Naive thymus-derived CD4-positive, alpha-beta T cell (primary cell): ENCODE measurements at regions not wholly inside any gene's neighbourhood (a gene's known extent, or its start where the extent isn't known, plus 50 kb on each side); places are given as distances from the start of the nearest gene placed in this dataset.

ENCODE experiments used
- ATAC-seq: fragments of 150-1000 bp; cut with Tn5 transposase; 2 replicates; pipeline ENCODE4 v1.10.0; 2021; ENCODE audit warnings: mild to moderate bottlenecking, moderate library complexity
- CTCF ChIA-PET: fragments of 350-600 bp; sonication (Branson Sonifier 250); formaldehyde crosslinking; loops from one replicate; lab custom pipeline; 2021; ENCODE audit warnings: antibody characterized with exemption; lab: Charles Lee
- POLR2A ChIA-PET: fragments of 350-600 bp; sonication (Branson Sonifier 250); formaldehyde crosslinking; loops from one replicate; lab custom pipeline; 2021; ENCODE audit warnings: antibody characterized with exemption, inconsistent platforms; lab: Charles Lee
- DNase-seq, 9 donors: peaks; one replicate each; pipeline versions ENCODE4 v3.0.0 to v3.0.0-alpha.2; 2020 to 2022; ENCODE audit warnings: mixed read lengths in 1 of 9
- H3K27ac ChIP-seq: one replicate; pipeline ENCODE4 v1.7.0; 2013; ENCODE audit warnings: mild to moderate bottlenecking, low read depth, low read length, moderate library complexity
- H3K27me3 ChIP-seq, 2 donors: one replicate each; pipeline ENCODE4 v1.7.0; 2013; ENCODE audit warnings: low read length in 2 of 2, mild to moderate bottlenecking in 2 of 2, moderate library complexity in 2 of 2; ENCODE audit not compliant: control insufficient read depth in 2 of 2, insufficient read depth in 2 of 2
- H3K36me3 ChIP-seq, 3 experiments: 1 replicate in 2 of 3; 2 replicates in 1 of 3; pipeline ENCODE4 v1.7.0; 2013; ENCODE audit warnings: low read length in 3 of 3, mild to moderate bottlenecking in 3 of 3, moderate library complexity in 1 of 3; ENCODE audit not compliant: insufficient read depth in 3 of 3, control insufficient read depth in 2 of 3
- H3K4me1 ChIP-seq, 2 donors: one replicate each; pipeline ENCODE4 v1.7.0; 2013; ENCODE audit warnings: low read length in 2 of 2, mild to moderate bottlenecking in 2 of 2, moderate library complexity in 1 of 2; ENCODE audit not compliant: control insufficient read depth in 2 of 2, insufficient read depth in 2 of 2
- H3K4me3 ChIP-seq: 2 replicates; pipeline ENCODE4 v1.7.0; 2013; ENCODE audit warnings: mild to moderate bottlenecking, low read length
- H3K9me3 ChIP-seq, 3 experiments: 1 replicate in 2 of 3; 2 replicates in 1 of 3; pipeline ENCODE4 v1.7.0; 2013; ENCODE audit warnings: low read length in 3 of 3; ENCODE audit not compliant: control insufficient read depth in 2 of 3
- H3K27ac Mint-ChIP-seq, 9 donors: one replicate each; pipeline ENCODE4 v1.8.0; 2020 to 2022; ENCODE audit warnings: mixed read lengths in 9 of 9, mild to moderate bottlenecking in 8 of 9, moderate library complexity in 5 of 9, inconsistent platforms in 2 of 9
- H3K27me3 Mint-ChIP-seq, 5 donors: one replicate each; pipeline ENCODE4 v1.8.0; 2021 to 2022; ENCODE audit warnings: mixed read lengths in 5 of 5, mild to moderate bottlenecking in 1 of 5
- H3K36me3 Mint-ChIP-seq, 5 donors: one replicate each; pipeline ENCODE4 v1.8.0; 2020 to 2022; ENCODE audit warnings: mixed read lengths in 5 of 5, mild to moderate bottlenecking in 3 of 5, inconsistent platforms in 1 of 5
- H3K4me1 Mint-ChIP-seq, 7 donors: one replicate each; pipeline ENCODE4 v1.8.0; 2020 to 2022; ENCODE audit warnings: mixed read lengths in 7 of 7, mild to moderate bottlenecking in 3 of 7, inconsistent platforms in 1 of 7
- H3K4me3 Mint-ChIP-seq, 10 donors: one replicate each; pipeline ENCODE4 v1.8.0; 2020 to 2022; ENCODE audit warnings: mild to moderate bottlenecking in 10 of 10, mixed read lengths in 10 of 10, moderate library complexity in 6 of 10, inconsistent platforms in 2 of 10
- H3K9me3 Mint-ChIP-seq, 11 donors: one replicate each; pipeline ENCODE4 v1.8.0; 2020 to 2022; ENCODE audit warnings: mixed read lengths in 11 of 11, mild to moderate bottlenecking in 4 of 11, inconsistent platforms in 1 of 11, moderate library complexity in 1 of 11
- intact Hi-C, 2 donors: fragments of 100-400 bp; cut with micrococcal nuclease; formaldehyde crosslinking; loops; one replicate each; pipeline ENCODE4 v1.15.1; 2023

DNA sequence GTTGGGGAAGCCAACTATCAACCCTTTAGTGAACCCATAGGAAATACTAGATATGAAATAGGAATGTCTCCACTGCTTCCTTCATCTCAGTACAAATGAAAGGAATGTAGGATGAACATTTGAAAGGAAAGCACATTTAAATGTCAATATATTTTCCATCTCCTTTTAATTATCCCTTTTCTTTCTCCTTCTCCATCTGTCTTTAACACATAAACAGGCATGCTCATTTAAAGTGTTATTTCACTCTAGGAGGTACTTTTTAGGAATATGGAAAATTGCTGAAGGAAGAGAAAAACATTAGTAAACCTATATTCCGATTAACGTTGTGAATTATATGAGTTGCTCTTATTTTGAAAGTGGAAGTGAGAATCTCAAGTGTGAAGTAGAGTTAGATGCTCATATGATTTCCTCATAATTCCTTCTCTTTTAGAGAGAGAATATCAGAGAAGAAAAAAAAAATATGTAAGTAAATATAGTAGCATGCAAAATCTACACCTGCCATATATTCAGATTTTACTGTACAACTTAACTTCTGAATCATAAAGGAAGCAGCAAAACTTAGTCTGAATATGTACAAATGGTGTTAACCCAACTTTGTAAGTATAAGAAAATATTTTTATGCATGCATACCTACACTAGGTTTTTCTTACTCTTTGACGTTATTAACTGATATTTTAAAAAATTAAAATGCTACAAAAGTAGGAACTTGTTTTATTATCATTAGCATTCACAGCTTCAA is 406.9 kb upstream of the B3GALT2 start:
- no peak overlapping the region for H3K27ac ChIP-seq
- H3K27me3 ChIP-seq: no peaks in the 10 kb centered on the region
- intact Hi-C loops: no loop called here
- no peak for ATAC-seq
- CTCF ChIA-PET: no interaction called here
- POLR2A ChIA-PET: no interaction called here
- H3K4me1 ChIP-seq: no peaks in the 10 kb centered on the region
- H3K4me1 Mint-ChIP-seq: peaks cover 5 to 34% (median 12%) of the 10 kb centered on the region in 7 donors
- H3K36me3 ChIP-seq: no peaks in the 10 kb centered on the region
- H3K27me3 Mint-ChIP-seq: peaks cover 0 to 2% (median 0%) of the 10 kb centered on the region in 5 donors
- DNase-seq: no peak
- no peak overlapping the region for H3K27ac Mint-ChIP-seq
- no peaks in the 10 kb centered on the region for H3K9me3 ChIP-seq
- no peak overlapping the region for H3K4me3 ChIP-seq
- peaks cover 0 to 11% (median 0%) of the 10 kb centered on the region in 5 donors for H3K36me3 Mint-ChIP-seq
- peaks cover 0 to 2% (median 0%) of the 10 kb centered on the region in 11 donors for H3K9me3 Mint-ChIP-seq
- peak overlapping the region in 1 of 10 donors; percentile 41 for H3K4me3 Mint-ChIP-seq

GRCh38 chr1:193592317-193592716 is 405.9 kb upstream of the B3GALT2 start:
- H3K4me1 ChIP-seq: no peaks in the 10 kb centered on the region
- no peak for DNase-seq
- peak overlapping the region in 1 of 9 donors; percentile 57 for H3K27ac Mint-ChIP-seq
- H3K4me3 ChIP-seq: no peak overlapping the region
- no peaks in the 10 kb centered on the region for H3K27me3 ChIP-seq
- intact Hi-C loops: loop anchor here in 1 of 2 donors (1.0 kb wide), 1 partner anchor 54 kb away; no protein-coding TSS in a partner anchor
- peak overlapping the region in 1 of 10 donors; percentile 41 for H3K4me3 Mint-ChIP-seq
- H3K36me3 ChIP-seq: no peaks in the 10 kb centered on the region
- CTCF ChIA-PET: no interaction called here
- H3K27me3 Mint-ChIP-seq: peaks cover 0 to under 1% (median 0%) of the 10 kb centered on the region in 5 donors
- H3K27ac ChIP-seq: no peak overlapping the region
- no peaks in the 10 kb centered on the region for H3K9me3 ChIP-seq
- H3K4me1 Mint-ChIP-seq: peaks cover 5 to 34% (median 12%) of the 10 kb centered on the region in 7 donors
- POLR2A ChIA-PET: interaction anchor here (0.6 kb wide), 1 partner anchor 330 kb away, joined by 3 read pairs; no protein-coding TSS in a partner anchor
- H3K9me3 Mint-ChIP-seq: peaks cover 0 to 2% (median 0%) of the 10 kb centered on the region in 11 donors
- peaks cover 0 to 11% (median 0%) of the 10 kb centered on the region in 5 donors for H3K36me3 Mint-ChIP-seq
- ATAC-seq: peak; percentile 51

DNA sequence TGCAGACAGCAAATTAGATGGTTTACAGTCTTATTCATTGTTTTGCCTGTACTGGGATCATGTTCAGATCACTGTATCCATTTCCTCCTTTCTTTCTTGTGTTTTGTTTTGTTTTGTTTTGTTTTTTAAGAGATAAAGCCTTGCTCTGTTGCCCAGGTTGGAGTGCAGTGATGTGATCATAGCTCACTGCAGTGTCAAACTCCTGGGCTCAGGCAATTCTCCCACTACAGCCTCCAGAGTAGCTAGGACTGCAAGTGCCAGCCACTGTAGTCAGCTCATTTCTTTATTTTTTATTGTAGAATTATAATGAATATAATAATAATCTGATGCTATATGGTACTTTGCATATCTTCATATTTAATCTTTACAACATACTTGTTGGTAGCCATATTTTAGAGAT is 403.7 kb upstream of the B3GALT2 start:
- peaks cover 0 to 1% (median 0%) of the 10 kb centered on the region in 11 donors for H3K9me3 Mint-ChIP-seq

GRCh38 chr1:193589597-193590040 is 403.2 kb upstream of the B3GALT2 start:
- Histone ChIP-seq H3K4me3 (no peak overlapping the region), H3K27me3 (no peaks in the 10 kb centered on the region), H3K27ac (no peak overlapping the region), H3K9me3 (no peaks in the 10 kb centered on the region), H3K36me3 (no peaks in the 10 kb centered on the region), H3K4me1 (no peaks in the 10 kb centered on the region)
- DNase-seq (no peak), ATAC-seq (no peak)
- ChIA-PET POLR2A (no interaction called here), CTCF (no interaction called here)
- H3K27ac Mint-ChIP-seq: peak overlapping the region in 1 of 9 donors; percentile 26
- H3K9me3 Mint-ChIP-seq: peaks cover 0 to 1% (median 0%) of the 10 kb centered on the region in 11 donors
- intact Hi-C loops: loop anchor here in 1 of 2 donors (2.0 to 5.0 kb wide), 2 partner anchors 15 to 172 kb away; no protein-coding TSS in a partner anchor
- peaks cover 5 to 34% (median 11%) of the 10 kb centered on the region in 7 donors for H3K4me1 Mint-ChIP-seq
- no peak overlapping the region for H3K4me3 Mint-ChIP-seq
- H3K27me3 Mint-ChIP-seq: no peaks in the 10 kb centered on the region
- H3K36me3 Mint-ChIP-seq: peaks cover 0 to 3% (median 0%) of the 10 kb centered on the region in 5 donors

More for the DNA sequence above, 403.7 kb upstream of the B3GALT2 start:
- no peak overlapping the region for H3K27ac ChIP-seq
- H3K36me3 ChIP-seq: no peaks in the 10 kb centered on the region
- ATAC-seq (no peak), DNase-seq (no peak)
- Mint-ChIP-seq H3K4me1 (peaks cover 5 to 34% (median 12%) of the 10 kb centered on the region in 7 donors), H3K27ac (no peak overlapping the region), H3K4me3 (no peak overlapping the region), H3K27me3 (no peaks in the 10 kb centered on the region), H3K36me3 (peaks cover 0 to 5% (median 0%) of the 10 kb centered on the region in 5 donors)
- ChIA-PET CTCF (no interaction called here), POLR2A (interaction anchor here (0.6 kb wide), 1 partner anchor 22 kb away, joined by 3 read pairs; no protein-coding TSS in a partner anchor)
- intact Hi-C loops: loop anchor here in 1 of 2 donors (2.0 kb wide), 1 partner anchor 15 kb away; no protein-coding TSS in a partner anchor
- H3K9me3 ChIP-seq: no peaks in the 10 kb centered on the region
- no peaks in the 10 kb centered on the region for H3K27me3 ChIP-seq
- no peak overlapping the region for H3K4me3 ChIP-seq
- H3K4me1 ChIP-seq: no peaks in the 10 kb centered on the region

- Mint-ChIP-seq H3K4me1 (peaks cover 5 to 34% (median 12%) of the 10 kb centered on the region in 7 donors), H3K27ac (peak overlapping the region in 2 of 9 donors; percentile 14 to 29), H3K9me3 (peaks cover 0 to 2% (median 0%) of the 10 kb centered on the region in 11 donors), H3K36me3 (peaks cover 0 to 5% (median 0%) of the 10 kb centered on the region in 5 donors), H3K4me3 (no peak overlapping the region), H3K27me3 (no peaks in the 10 kb centered on the region)
- no peak for ATAC-seq
- H3K4me3 ChIP-seq: no peak overlapping the region
- H3K4me1 ChIP-seq: no peaks in the 10 kb centered on the region
- no peak overlapping the region for H3K27ac ChIP-seq
- intact Hi-C loops: loop anchor here in 1 of 2 donors (5.0 kb wide), 1 partner anchor 171 kb away; no protein-coding TSS in a partner anchor
- no peaks in the 10 kb centered on the region for H3K36me3 ChIP-seq
- CTCF ChIA-PET: no interaction called here
- DNase-seq: no peak
- H3K9me3 ChIP-seq: no peaks in the 10 kb centered on the region
- no peaks in the 10 kb centered on the region for H3K27me3 ChIP-seq
- POLR2A ChIA-PET: interaction anchor here (0.8 to 1.3 kb wide), 2 partner anchors 10 to 170 kb away, joined by 3 to 4 read pairs; no protein-coding TSS in a partner anchor
Measured at GRCh38 chr1:193588311-193589082, 402.1 kb upstream of the B3GALT2 start.

DNA sequence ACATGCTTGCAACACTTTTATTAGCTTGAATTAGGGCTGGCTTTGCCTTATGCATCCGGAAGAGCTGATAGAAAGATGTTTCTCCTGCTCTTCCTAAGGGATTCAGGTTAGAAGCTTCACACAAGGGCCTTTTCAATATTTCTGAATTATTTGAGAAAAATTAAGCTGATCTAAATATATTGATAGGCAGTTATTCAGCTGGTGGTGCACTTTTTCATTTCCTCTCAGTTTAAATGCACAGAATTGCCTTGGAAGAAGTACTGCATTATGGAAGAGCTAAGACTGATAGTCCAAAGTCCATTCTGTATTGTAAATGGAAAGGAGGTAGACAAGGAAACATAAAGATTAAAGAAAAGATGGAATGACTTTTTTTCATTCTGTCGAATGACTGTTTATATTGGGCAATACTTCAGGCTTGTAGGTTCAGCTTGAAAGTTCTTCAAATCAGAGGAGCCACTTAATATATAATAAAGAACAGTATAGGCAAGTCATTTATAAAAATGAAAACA is 398.4 kb upstream of the B3GALT2 start:
- H3K4me1 ChIP-seq: no peaks in the 10 kb centered on the region
- no peaks in the 10 kb centered on the region for H3K9me3 ChIP-seq
- no peak overlapping the region for H3K27ac Mint-ChIP-seq
- intact Hi-C loops: loop anchor here in 1 of 2 donors (5.0 kb wide), 1 partner anchor 167 kb away; no protein-coding TSS in a partner anchor
- ATAC-seq (no peak), DNase-seq (no peak)
- CTCF ChIA-PET: interaction anchor here (0.7 kb wide), 1 partner anchor 69 kb away, joined by 4 read pairs; no protein-coding TSS in a partner anchor
- H3K27me3 ChIP-seq: no peaks in the 10 kb centered on the region
- H3K27me3 Mint-ChIP-seq: no peaks in the 10 kb centered on the region
- no peak overlapping the region for H3K4me3 ChIP-seq
- H3K27ac ChIP-seq: no peak overlapping the region
- no peaks in the 10 kb centered on the region for H3K36me3 ChIP-seq
- H3K36me3 Mint-ChIP-seq: peaks cover 0 to 14% (median 5%) of the 10 kb centered on the region in 5 donors
- H3K9me3 Mint-ChIP-seq: peaks cover 0 to 10% (median 0%) of the 10 kb centered on the region in 11 donors
- H3K4me1 Mint-ChIP-seq: peaks cover 0 to 10% (median 0%) of the 10 kb centered on the region in 7 donors
- H3K4me3 Mint-ChIP-seq: no peak overlapping the region
- POLR2A ChIA-PET: interaction anchor here (0.6 to 0.7 kb wide), 2 partner anchors 23 to 86 kb away, joined by 3 read pairs; no protein-coding TSS in a partner anchor
